ENCODE measurements at regions not wholly inside any gene's neighbourhood (a gene's known extent, or its start where the extent isn't known, plus 50 kb on each side); places are given as distances from the start of the nearest gene placed in this dataset.

DNA sequence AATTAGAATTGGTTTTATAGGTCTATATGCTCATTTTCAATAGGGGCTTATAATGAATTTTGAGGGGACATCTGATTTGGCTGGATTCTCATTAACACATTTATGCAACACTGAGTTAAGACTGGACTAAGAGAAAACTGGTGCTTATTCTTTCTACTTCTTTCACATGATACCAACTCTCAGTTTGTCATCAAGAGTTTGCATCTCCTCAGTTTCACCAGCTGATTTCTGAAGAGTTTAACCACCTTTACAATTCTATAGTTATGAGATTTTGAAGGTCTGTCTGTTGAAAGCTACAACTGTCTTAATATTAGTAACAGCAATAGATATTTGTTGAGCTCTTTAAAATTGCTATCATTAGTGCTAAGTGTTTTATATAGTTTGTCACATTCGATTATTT is 867.0 kb upstream of the SORCS1 start:
- POLR2A ChIA-PET, result no interaction called here
- H3K9me3 Mint-ChIP-seq, result peaks cover 3% of the 10 kb centered on the region
- no peak overlapping the region for H3K4me3 Mint-ChIP-seq
- intact Hi-C loops (cut with micrococcal nuclease), result no loop called here
- CTCF ChIA-PET, result no interaction called here
- no peaks in the 10 kb centered on the region for H3K4me1 Mint-ChIP-seq
- H3K36me3 Mint-ChIP-seq (ENCODE audit: low read depth), result no peaks in the 10 kb centered on the region
- H3K27ac Mint-ChIP-seq, result no peak overlapping the region
- TF ChIP-seq, protein P1, sequence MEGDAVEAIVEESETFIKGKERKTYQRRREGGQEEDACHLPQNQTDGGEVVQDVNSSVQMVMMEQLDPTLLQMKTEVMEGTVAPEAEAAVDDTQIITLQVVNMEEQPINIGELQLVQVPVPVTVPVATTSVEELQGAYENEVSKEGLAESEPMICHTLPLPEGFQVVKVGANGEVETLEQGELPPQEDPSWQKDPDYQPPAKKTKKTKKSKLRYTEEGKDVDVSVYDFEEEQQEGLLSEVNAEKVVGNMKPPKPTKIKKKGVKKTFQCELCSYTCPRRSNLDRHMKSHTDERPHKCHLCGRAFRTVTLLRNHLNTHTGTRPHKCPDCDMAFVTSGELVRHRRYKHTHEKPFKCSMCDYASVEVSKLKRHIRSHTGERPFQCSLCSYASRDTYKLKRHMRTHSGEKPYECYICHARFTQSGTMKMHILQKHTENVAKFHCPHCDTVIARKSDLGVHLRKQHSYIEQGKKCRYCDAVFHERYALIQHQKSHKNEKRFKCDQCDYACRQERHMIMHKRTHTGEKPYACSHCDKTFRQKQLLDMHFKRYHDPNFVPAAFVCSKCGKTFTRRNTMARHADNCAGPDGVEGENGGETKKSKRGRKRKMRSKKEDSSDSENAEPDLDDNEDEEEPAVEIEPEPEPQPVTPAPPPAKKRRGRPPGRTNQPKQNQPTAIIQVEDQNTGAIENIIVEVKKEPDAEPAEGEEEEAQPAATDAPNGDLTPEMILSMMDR (IDR thresholded peaks at IDR 0.05), result no peak
- no peak for DNase-seq
- ATAC-seq (ENCODE audit: low read depth), result no peak
- no peaks in the 10 kb centered on the region for H3K27me3 Mint-ChIP-seq

DNA sequence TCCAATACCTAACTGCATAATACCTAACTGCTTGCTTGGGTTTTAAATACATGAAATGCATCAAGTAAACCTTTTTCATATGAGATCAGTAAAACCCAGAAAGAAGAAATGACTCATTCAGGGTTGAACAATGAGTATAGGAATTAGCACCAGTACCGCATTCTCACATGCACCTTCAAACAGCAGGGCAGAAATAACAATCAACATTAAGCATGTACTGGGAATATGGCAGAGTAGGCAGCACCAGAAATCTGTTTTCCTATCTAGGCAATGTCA is 850.3 kb upstream of the SORCS1 start:
- Mint-ChIP-seq H3K9me3 (peaks cover 16% of the 10 kb centered on the region), H3K27me3 (no peaks in the 10 kb centered on the region), H3K27ac (no peak overlapping the region), H3K4me3 (no peak overlapping the region), H3K4me1 (no peaks in the 10 kb centered on the region), H3K36me3 (ENCODE audit: low read depth) (no peaks in the 10 kb centered on the region)
- TF ChIP-seq, protein P1 (IDR thresholded peaks at IDR 0.05), result no peak
- ChIA-PET CTCF (no interaction called here), POLR2A (no interaction called here)
- intact Hi-C loops (cut with micrococcal nuclease), result no loop called here
- ATAC-seq (ENCODE audit: low read depth) (no peak), DNase-seq (no peak)

DNA sequence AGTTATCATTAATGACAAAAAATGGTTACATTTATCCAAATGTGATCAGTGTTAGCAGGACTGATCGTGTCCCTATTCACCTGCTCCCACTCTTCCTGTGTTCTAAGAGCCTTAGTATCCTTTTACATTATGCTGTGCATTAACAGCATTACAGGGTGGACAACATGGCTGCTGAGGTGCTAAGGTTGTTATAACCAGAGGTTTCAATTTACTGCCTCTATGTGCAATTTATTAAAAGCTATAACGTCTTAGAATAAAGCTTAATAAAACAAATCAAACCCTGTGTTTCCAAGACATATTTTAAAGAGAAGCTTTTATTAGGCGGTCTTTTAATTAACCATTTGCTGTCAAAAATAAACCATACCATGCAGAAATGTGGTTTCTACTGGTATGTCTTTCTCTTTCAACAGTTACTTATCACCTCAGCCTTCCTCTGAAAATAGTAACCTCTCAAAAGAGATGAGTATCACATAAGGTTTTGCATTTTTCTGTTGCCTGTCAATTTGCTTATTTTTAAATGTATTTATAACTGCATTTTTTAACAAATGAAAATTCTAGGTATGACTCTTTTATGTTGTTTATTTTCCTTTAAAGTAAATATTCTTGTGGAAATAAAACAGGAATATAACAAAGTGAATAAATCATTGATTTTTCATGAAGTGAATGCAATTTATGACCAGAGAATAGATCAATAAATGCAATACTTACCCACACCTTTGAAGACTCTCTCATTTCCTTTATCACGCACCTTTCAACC is 849.8 kb upstream of the SORCS1 start:
- no peak for ATAC-seq (ENCODE audit: low read depth)
- Mint-ChIP-seq H3K4me3 (no peak overlapping the region), H3K27me3 (no peaks in the 10 kb centered on the region), H3K9me3 (peaks cover 16% of the 10 kb centered on the region), H3K36me3 (ENCODE audit: low read depth) (no peaks in the 10 kb centered on the region), H3K27ac (no peak overlapping the region), H3K4me1 (no peaks in the 10 kb centered on the region)
- no peak for DNase-seq
- intact Hi-C loops (cut with micrococcal nuclease), result no loop called here
- CTCF ChIA-PET, result no interaction called here
- TF ChIP-seq, protein P1 (IDR thresholded peaks at IDR 0.05), result no peak
- POLR2A ChIA-PET, result no interaction called here

DNA sequence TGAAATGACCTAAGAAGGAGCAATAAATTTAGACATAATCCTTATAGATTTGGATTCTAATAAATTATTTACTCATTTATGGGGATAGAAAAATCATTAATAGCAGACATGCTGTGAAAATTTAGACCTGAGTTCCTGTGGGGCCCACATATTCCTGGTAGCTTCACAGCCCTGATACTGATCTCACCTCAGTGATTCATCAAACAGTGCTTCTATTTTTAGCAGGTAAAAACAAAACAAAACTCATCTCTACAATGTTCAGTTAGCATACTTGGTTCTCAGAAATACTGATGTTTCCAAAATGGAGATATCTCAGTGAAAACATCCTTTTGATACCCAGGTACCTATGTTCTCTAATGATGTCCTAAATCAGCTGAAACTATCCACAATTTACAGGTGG is 841.1 kb upstream of the SORCS1 start:
- ATAC-seq (ENCODE audit: low read depth), result no peak
- TF ChIP-seq, protein P1 (IDR thresholded peaks at IDR 0.05), result no peak
- Mint-ChIP-seq H3K36me3 (ENCODE audit: low read depth) (no peaks in the 10 kb centered on the region), H3K27me3 (no peaks in the 10 kb centered on the region), H3K4me1 (no peaks in the 10 kb centered on the region), H3K9me3 (peaks cover 12% of the 10 kb centered on the region), H3K4me3 (no peak overlapping the region), H3K27ac (no peak overlapping the region)
- ChIA-PET POLR2A (no interaction called here), CTCF (no interaction called here)
- DNase-seq, result no peak
- intact Hi-C loops (cut with micrococcal nuclease), result no loop called here

DNA sequence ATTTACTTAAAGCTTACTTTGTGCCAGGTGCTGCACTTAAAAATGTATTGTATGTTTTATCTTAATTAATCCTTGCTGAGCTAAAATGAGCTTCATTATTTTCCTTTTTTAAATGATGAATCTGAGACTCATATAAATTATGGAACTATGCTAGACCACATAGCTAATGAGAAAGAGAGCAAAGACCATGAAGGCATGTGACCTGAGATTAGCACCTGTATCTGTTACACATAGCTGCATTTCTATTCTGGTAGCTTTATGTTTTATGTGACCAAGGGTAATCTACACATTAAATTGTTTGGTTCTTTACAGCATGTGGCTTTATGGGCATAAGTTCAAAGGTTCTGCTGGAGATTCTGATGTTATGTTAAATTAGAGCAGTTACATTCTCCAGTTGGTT is 839.1 kb upstream of the SORCS1 start:
- intact Hi-C loops (cut with micrococcal nuclease), result no loop called here
- CTCF ChIA-PET, result no interaction called here
- ATAC-seq (ENCODE audit: low read depth) (no peak), DNase-seq (no peak)
- no peaks in the 10 kb centered on the region for H3K4me1 Mint-ChIP-seq
- TF ChIP-seq, protein P1 (IDR thresholded peaks at IDR 0.05), result no peak
- no peaks in the 10 kb centered on the region for H3K36me3 Mint-ChIP-seq (ENCODE audit: low read depth)
- H3K27ac Mint-ChIP-seq, result no peak overlapping the region
- no peaks in the 10 kb centered on the region for H3K27me3 Mint-ChIP-seq
- POLR2A ChIA-PET, result no interaction called here
- peaks cover 10% of the 10 kb centered on the region for H3K9me3 Mint-ChIP-seq
- H3K4me3 Mint-ChIP-seq, result no peak overlapping the region
